HG02981 (cell line): ENCODE measurements at regions not wholly inside any gene's neighbourhood (a gene's known extent, or its start where the extent isn't known, plus 50 kb on each side); places are given as distances from the start of the nearest gene placed in this dataset.

Source experiments
- ATAC-seq: cut with Tn5 transposase; IDR thresholded peaks from one replicate; pipeline ENCODE4 v1.9.1; 2021; ENCODE audit warnings: mild to moderate bottlenecking, moderate library complexity; ENCODE audit not compliant: unreplicated experiment

- no peak for ATAC-seq
Measured at GRCh38 chr2:62447411-62447810, 58.6 kb downstream of the TMEM17 start.

DNA sequence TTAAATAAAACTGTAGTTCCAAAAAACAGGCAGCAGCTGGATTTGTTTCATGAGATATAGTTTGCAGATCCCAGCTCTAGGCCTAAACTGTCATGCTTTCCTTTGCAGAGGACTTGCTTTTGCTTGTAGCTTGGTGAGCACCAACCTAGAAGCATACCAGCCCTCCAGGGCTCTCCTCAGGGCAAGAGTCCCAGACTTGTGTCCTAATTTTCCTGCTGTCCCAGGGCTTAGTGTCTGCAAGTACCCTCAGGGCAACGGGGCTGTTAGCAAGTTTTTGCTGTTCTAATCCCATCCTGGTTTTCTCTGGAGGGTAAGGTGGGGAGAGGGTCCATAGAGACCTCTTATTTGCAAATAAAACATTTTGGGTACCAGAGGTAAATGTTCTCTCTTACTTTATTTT lies 59.5 kb downstream of the TMEM17 start:
- ATAC-seq, result no peak

DNA sequence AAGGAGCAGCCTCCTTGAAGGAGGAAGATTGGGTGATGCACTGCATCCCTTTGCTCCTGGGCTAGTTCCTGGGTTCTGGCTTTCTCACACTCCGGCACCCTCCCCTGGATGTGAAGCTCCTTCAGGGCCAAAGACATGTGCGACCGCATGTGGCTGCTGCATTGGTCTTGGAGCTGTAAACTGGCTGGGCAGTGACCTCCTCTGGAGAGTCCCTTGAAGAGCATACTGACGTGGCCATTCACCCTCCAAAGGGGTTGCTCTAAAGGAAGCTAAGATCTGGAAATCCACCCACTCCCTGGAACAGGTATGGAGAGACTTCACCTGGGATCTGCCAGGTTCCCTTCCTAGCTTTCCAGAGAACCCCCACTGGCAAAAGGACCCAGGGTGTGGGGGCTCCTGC lies 62.1 kb downstream of the TMEM17 start:
- no peak for ATAC-seq

- no peak for ATAC-seq
Measured at GRCh38 chr2:62443471-62443870, 62.5 kb downstream of the TMEM17 start.

DNA sequence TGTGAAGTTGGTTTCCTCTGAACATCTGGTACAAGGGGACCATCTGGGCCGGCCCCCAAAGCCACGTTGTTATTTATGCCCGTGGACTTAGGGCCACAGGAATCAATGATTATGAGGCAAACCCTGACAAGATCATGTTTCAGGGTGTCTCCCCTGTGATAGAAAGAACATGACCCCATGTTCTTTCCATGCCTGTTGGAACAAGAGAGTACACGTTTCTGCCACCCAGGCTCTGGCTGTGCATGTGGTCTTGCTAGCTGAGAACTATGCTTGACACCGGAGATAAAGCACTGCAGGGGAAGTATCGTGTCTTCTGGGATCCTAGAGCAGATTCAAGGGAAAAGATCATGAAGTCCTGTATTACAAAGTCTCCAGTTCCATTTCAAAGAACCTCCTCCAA lies 64.2 kb downstream of the TMEM17 start:
- no peak for ATAC-seq

- no peak for ATAC-seq
Measured at GRCh38 chr2:62441421-62441820, 64.6 kb downstream of the TMEM17 start.

- ATAC-seq, result no peak
Measured at GRCh38 chr2:62440281-62440946, 65.6 kb downstream of the TMEM17 start.

DNA sequence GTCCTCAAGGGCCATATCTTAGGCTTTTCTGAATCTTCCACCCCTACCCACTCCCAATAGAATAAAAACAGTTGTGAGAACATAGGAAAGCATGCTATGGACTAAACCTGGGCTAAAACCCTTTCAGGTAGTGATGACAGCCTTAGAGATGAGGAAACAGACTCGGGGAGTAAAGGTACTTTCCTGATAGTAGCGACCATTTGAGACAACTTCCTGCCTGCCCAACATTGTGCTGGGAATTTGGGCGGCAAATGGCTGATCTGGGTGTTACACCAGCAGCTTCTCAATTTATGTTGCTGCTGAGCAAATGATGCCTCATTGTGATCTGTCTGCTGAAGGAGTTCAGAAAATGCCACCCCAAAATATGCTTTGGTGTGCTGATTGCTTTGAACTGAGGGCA lies 66.6 kb downstream of the TMEM17 start:
- ATAC-seq, result no peak

DNA sequence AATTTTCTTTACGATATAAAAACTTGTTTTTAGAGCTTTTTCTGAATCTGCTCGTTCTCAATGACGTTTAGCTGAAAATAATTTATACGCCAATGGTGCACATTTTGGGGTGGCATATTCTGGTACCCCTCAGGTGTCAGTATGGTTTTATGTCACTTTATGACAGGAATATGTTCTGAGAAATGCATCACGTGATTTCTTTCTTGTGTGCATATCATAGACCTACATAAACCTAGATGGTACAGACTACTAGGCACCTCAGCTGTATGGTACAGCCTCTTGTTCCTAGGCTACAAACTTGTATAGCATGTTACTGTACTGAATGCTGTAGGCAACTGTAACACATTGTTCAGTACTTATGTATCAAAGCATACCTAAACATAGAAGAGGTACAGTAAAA lies 68.2 kb downstream of the TMEM17 start:
- ATAC-seq, result no peak

- ATAC-seq, result peak; percentile 84
Measured at GRCh38 chr2:62435720-62436119, 70.3 kb downstream of the TMEM17 start.

- no peak for ATAC-seq
Measured at GRCh38 chr2:62432407-62432806, 73.6 kb downstream of the TMEM17 start.

DNA sequence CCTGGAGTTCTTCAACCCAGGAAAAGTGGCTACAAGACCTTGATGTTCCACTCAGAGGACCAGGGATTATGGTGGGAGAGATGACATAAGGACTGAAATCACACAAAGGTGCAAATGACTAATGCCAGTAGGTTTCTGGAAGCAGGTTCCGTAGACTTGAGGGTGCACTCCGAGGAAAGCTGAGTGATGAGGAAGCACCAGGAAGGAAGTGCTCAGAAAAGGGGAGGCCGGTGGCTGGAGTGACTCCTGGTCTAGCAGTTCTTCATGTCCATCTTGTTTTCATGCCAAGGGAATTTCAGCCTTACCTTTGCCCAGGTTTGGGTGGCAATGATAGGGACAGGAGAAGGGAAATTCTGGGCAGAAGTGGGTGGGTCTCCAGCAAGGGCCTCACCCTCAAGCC lies 74.5 kb downstream of the TMEM17 start:
- ATAC-seq, result no peak

- no peak for ATAC-seq
Measured at GRCh38 chr2:62430146-62430545, 75.8 kb downstream of the TMEM17 start.

DNA sequence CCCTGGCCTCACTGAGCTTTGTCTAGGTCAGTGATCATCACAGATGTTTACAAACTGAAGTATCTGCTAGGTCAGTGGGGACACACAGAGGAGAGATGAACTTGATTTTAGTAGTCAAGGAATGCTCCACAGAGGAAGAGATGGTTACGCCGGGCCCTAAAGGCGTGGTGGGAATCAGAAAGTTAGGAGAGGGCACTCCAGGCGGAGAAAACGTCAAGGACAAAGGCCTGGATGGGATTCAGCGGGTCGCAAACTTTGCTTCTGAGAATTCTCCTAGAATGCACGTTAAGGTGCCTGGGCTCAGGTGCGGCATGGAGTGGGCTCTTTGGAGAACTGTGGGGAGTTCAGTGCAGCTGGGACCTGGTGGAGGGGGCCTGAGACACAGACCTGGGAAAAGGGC lies 78.8 kb downstream of the TMEM17 start:
- no peak for ATAC-seq

DNA sequence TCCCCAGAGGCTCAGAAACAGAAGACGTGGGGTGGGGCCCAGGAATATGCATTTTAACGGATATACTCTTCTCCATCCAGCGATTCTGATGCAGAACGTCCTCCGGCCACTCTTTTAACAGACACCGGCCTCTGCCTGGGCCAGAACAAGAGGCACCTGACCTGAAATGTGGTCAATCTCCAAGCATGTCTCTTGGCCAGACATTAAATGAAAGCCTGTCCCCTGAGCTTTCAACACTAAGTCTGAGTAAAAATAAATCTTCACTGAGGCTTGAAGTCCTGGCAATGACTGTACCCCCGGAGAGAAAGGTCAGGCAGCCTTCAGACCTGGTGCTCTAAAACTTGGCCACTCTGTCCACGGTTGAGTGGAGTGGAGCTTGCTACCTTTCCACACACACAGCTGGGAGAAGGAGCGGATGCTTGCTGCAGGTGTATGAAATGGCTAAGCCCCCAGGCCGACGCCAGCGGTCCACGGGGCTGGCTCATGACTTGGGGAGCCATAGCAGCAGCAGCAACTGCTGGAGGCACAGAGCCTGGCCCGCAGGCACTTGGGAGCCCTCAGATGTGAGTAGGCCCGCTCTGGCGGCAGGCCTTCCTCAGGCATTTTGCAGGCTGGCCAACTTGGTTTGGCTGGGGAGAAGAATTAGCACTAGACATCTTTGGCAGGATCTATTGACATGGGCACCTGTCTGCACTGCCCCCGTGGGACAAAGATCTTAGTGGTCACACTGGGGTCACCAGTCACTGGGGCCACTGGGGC lies 79.7 kb downstream of the TMEM17 start:
- no peak for ATAC-seq

- ATAC-seq, result no peak
Measured at GRCh38 chr2:62425684-62426083, 80.3 kb downstream of the TMEM17 start.

GRCh38 chr2:62424899-62425298 lies 81.1 kb downstream of the TMEM17 start:
- ATAC-seq, result no peak

GRCh38 chr2:62423883-62424458 lies 82.0 kb downstream of the TMEM17 start:
- ATAC-seq, result no peak

DNA sequence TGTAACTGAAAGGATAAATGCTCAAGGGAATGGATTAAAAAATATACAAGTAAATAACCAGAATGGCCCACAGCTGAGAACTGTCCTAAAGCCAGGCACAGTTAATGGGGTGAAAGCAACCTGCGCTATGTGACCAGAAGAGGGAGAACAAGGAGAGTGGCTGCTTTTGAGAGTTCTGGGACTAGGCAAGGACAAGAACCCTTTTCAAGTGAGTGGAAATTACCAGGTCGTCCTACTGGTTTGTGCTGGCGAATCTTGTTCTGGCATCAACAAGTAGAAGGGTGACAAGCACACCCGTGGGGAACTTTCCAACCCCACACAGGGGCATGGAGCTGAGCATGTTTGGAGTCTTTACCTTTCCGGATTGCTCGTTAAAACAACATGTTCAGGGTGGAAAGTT lies 82.8 kb downstream of the TMEM17 start:
- ATAC-seq, result no peak

DNA sequence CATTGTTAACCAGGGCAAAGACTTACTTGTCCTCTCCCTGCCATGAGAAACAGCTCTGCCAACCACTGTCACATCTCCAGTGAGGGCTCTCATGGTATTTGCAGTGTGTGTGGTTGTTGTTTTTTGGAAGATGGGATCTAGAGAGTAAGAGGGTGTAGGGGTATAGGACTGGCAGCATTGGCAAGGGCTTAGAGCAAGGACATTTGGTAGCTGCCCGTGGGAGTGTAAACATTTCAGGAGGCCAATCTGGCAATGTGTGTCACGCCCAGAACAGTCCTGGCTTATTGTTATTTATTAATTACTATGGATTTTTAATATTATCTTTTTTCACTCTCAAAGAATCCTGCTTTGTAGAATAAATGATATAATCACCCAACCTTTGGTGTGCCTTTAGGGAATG lies 90.5 kb downstream of the TMEM17 start:
- ATAC-seq, result no peak

DNA sequence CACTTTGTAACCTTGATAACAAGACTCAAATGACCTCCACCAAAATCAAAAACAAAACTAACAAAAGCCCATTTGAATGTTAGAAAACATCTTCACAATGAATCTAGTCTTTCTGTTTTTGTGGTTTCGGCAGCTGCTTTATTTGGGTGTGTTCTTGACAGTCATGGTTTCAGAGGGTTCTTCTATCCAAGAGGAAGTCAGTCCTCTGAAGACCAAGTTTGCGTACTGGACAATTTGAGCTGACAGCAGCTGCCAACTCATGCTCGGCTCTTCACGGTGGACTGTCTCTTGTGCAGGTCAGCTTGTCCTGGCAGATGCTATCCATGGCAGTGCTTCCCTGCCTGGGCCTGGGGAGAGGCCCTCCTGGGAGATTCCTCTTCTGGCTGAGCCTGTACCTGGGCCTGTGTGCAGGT lies 91.0 kb downstream of the TMEM17 start:
- peak; percentile 83 for ATAC-seq

DNA sequence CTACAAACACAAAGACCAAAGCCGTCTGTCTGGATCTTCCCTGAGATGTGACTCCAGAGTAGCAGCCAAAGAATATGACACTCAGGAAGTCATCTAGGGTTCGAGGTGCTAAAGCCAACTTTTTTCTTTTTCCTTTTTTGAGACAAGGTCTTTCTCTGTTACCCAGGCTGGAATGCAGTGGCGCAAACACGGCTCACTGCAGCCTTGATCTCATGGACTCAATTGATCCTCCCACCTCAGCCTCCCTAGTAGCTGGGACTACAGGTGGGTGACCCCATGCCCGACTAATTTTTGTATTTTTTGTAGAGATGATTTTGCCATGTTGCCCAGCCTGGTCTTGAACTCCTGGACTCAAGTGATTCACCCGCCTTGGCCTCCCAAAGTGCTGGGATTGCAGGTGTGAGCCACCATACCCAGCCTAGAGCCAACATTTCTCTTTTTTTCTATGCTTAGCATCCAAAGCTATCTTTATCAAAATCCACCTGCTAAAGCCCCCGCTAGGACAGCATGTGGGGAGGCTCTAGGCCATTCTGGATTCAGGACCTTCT lies 92.8 kb downstream of the TMEM17 start:
- no peak for ATAC-seq
